Colonic mucosa (tissue), 4 donors: ENCODE measurements at regions not wholly inside any gene's neighbourhood (a gene's known extent, or its start where the extent isn't known, plus 50 kb on each side); places are given as distances from the start of the nearest gene placed in this dataset.

Experiments used
- DNase-seq: peaks from one replicate; pipeline ENCODE4 v3.0.0-alpha.2; 2020
- H3K27ac ChIP-seq: fragments of 200-600 bp; one replicate; pipeline ENCODE4 v1.8.0; 2021
- H3K27me3 ChIP-seq: fragments of 200-600 bp; one replicate; pipeline ENCODE4 v1.8.0; 2021
- H3K36me3 ChIP-seq: fragments of 200-600 bp; one replicate; pipeline ENCODE4 v1.8.0; 2021
- H3K4me1 ChIP-seq: fragments of 200-600 bp; one replicate; pipeline ENCODE4 v1.8.0; 2021; ENCODE audit warnings: mild to moderate bottlenecking
- H3K4me3 ChIP-seq: fragments of 200-600 bp; one replicate; pipeline ENCODE4 v1.8.0; 2021
- H3K9ac ChIP-seq, 2 donors: one replicate each; pipeline ENCODE4 v1.7.0; 2013; ENCODE audit warnings: control low read depth in 2 of 2, low read depth in 2 of 2, low read length in 2 of 2
- H3K9me3 ChIP-seq: fragments of 200-600 bp; one replicate; pipeline ENCODE4 v1.8.0; 2021
- intact Hi-C: fragments of 100-400 bp; cut with DNase I; formaldehyde crosslinking; loops from one replicate; pipeline ENCODE4 v1.14.1; 2022
- TF ChIP-seq, protein P1 (sequence below): fragments of 200-600 bp; IDR thresholded peaks from one replicate; pipeline ENCODE4 v1.8.0; 2022; ENCODE audit warnings: antibody characterized with exemption, mild to moderate bottlenecking
- donor health status: healthy.
- donor health status: DM: no; HTN: no; CAD: no.
- donor health status: DM: no; HTN: no; CAD: no.

- DNase-seq: no peak
- no peak overlapping the region for H3K27ac ChIP-seq
- intact Hi-C loops: no loop called here
- no peak overlapping the region for H3K4me3 ChIP-seq
- no peaks in the 10 kb centered on the region for H3K4me1 ChIP-seq
- H3K36me3 ChIP-seq: no peaks in the 10 kb centered on the region
- no peaks in the 10 kb centered on the region for H3K27me3 ChIP-seq
- no peak overlapping the region for H3K9ac ChIP-seq
- TF ChIP-seq, protein P1, sequence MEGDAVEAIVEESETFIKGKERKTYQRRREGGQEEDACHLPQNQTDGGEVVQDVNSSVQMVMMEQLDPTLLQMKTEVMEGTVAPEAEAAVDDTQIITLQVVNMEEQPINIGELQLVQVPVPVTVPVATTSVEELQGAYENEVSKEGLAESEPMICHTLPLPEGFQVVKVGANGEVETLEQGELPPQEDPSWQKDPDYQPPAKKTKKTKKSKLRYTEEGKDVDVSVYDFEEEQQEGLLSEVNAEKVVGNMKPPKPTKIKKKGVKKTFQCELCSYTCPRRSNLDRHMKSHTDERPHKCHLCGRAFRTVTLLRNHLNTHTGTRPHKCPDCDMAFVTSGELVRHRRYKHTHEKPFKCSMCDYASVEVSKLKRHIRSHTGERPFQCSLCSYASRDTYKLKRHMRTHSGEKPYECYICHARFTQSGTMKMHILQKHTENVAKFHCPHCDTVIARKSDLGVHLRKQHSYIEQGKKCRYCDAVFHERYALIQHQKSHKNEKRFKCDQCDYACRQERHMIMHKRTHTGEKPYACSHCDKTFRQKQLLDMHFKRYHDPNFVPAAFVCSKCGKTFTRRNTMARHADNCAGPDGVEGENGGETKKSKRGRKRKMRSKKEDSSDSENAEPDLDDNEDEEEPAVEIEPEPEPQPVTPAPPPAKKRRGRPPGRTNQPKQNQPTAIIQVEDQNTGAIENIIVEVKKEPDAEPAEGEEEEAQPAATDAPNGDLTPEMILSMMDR: no peak
- H3K9me3 ChIP-seq: no peaks in the 10 kb centered on the region
Measured at GRCh38 chr21:28788030-28788429, 204.6 kb downstream of the LTN1 start.

- DNase-seq: no peak
- Histone ChIP-seq H3K27ac (no peak overlapping the region), H3K36me3 (no peaks in the 10 kb centered on the region), H3K9ac (no peak overlapping the region), H3K27me3 (no peaks in the 10 kb centered on the region), H3K4me3 (no peak overlapping the region), H3K9me3 (no peaks in the 10 kb centered on the region), H3K4me1 (no peaks in the 10 kb centered on the region)
- TF ChIP-seq, protein P1: no peak
- intact Hi-C loops: no loop called here
Measured at GRCh38 chr21:28783641-28784185, 209.0 kb downstream of the LTN1 start.

DNA sequence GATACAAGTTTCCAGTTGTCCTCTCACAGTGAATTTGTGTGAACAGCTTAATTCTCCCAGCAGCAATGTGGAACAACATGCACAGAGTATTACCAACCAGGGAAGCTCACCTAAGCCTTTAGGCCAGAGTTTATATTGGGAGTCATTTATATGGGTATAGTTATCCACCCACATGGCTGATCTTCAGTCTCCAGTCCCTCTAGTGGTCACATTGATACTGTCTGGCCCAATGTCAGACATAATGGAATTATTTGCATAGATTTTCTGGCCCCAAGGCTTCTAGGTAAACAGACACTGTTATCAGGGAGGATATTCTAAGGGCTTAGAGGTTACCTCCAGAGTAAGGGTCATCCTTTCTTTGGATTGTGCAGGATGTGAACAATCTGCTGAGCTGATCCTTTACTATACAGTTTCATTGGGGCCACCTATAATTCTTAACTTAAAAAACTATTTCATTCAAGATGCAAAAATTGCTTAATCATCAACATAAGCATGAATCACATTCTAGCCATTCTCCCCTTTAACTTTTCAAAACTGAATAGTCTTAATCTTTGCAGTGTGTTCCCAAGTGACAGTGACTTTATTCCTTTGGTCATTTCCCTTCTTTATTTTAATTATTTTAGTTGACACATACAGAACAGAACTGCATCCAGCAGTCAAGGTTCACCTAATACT lies 210.9 kb downstream of the LTN1 start:
- no peaks in the 10 kb centered on the region for H3K36me3 ChIP-seq
- intact Hi-C loops: no loop called here
- no peak overlapping the region for H3K27ac ChIP-seq
- H3K4me3 ChIP-seq: no peak overlapping the region
- no peaks in the 10 kb centered on the region for H3K9me3 ChIP-seq
- DNase-seq: no peak
- H3K27me3 ChIP-seq: no peaks in the 10 kb centered on the region
- TF ChIP-seq, protein P1: no peak
- no peaks in the 10 kb centered on the region for H3K4me1 ChIP-seq
- H3K9ac ChIP-seq: no peak overlapping the region

DNA sequence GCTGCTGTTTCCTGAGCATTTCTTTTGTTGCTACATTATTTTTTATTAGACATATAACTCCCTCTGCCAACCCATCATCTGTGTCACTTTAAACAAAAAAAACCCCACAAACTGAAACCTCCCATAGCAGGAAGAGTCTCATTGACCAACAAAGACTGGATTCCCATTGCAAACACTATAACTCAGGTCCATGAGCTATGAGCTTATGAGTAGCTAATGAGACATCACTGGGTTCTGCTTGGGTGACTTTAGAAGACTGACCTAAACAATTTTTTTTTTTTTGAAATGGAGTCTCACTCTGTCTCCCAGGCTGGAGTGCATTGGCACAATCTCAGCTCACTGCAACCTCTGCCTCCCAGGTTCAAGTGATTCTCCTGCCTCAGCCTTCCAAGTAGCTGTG lies 212.8 kb downstream of the LTN1 start:
- no peaks in the 10 kb centered on the region for H3K27me3 ChIP-seq
- intact Hi-C loops: no loop called here
- H3K27ac ChIP-seq: no peak overlapping the region
- H3K9ac ChIP-seq: no peak overlapping the region
- no peak for DNase-seq
- TF ChIP-seq, protein P1: no peak
- no peak overlapping the region for H3K4me3 ChIP-seq
- H3K4me1 ChIP-seq: no peaks in the 10 kb centered on the region
- H3K9me3 ChIP-seq: no peaks in the 10 kb centered on the region
- no peaks in the 10 kb centered on the region for H3K36me3 ChIP-seq

GRCh38 chr21:28776251-28776650 lies 216.4 kb downstream of the LTN1 start:
- Histone ChIP-seq H3K4me3 (no peak overlapping the region), H3K9me3 (no peaks in the 10 kb centered on the region), H3K4me1 (no peaks in the 10 kb centered on the region), H3K27ac (no peak overlapping the region), H3K36me3 (no peaks in the 10 kb centered on the region), H3K27me3 (no peaks in the 10 kb centered on the region), H3K9ac (no peak overlapping the region)
- no peak for DNase-seq
- intact Hi-C loops: no loop called here
- TF ChIP-seq, protein P1: no peak
